HG03103 (cell line): ENCODE measurements at regions not wholly inside any gene's neighbourhood (a gene's known extent, or its start where the extent isn't known, plus 50 kb on each side); places are given as distances from the start of the nearest gene placed in this dataset.

Experiments used
- ATAC-seq: cut with Tn5 transposase; IDR thresholded peaks from one replicate; pipeline ENCODE4 v1.9.1; 2021; ENCODE audit warnings: low read depth; ENCODE audit not compliant: unreplicated experiment

GRCh38 chr10:131644864-131645658 is 255.7 kb upstream of the PPP2R2D start:
- no peak for ATAC-seq

- ATAC-seq: no peak
These were observed 255.1 kb upstream of the PPP2R2D start for GRCh38 chr10:131645756-131646155.

GRCh38 chr10:131646551-131647525 is 254.0 kb upstream of the PPP2R2D start:
- ATAC-seq: no peak

- no peak for ATAC-seq
These were observed 253.0 kb upstream of the PPP2R2D start for GRCh38 chr10:131647789-131648188.

- ATAC-seq: no peak
These were observed 252.3 kb upstream of the PPP2R2D start for GRCh38 chr10:131648386-131649020.

- ATAC-seq: no peak
These were observed 251.2 kb upstream of the PPP2R2D start for GRCh38 chr10:131649617-131650016.

DNA sequence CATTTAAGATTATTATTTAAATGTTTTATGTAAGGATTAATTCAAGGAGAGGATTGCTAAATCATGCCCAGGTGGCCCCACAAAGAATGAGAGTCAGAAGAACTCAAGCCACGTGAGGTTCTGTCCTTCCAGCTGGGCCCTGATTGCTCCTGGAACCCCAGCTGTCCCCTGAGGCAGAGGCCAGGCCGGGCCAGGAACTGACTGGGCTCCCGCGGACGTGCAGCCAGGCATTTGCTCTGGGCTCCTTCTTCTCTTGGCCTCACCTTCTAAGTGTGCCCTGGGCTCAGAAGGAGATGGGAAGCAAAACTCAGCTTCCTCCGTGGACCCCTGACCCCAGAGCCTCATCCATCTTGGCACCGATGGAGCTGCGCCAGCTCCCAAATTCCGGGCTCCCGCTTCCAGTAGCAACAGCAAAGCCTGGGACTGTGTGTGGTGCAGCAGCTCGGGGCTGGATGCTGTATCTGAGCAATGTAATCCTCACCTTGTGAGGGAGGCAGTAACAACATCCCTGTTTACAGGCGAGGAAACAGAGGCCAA is 250.6 kb upstream of the PPP2R2D start:
- ATAC-seq: no peak

DNA sequence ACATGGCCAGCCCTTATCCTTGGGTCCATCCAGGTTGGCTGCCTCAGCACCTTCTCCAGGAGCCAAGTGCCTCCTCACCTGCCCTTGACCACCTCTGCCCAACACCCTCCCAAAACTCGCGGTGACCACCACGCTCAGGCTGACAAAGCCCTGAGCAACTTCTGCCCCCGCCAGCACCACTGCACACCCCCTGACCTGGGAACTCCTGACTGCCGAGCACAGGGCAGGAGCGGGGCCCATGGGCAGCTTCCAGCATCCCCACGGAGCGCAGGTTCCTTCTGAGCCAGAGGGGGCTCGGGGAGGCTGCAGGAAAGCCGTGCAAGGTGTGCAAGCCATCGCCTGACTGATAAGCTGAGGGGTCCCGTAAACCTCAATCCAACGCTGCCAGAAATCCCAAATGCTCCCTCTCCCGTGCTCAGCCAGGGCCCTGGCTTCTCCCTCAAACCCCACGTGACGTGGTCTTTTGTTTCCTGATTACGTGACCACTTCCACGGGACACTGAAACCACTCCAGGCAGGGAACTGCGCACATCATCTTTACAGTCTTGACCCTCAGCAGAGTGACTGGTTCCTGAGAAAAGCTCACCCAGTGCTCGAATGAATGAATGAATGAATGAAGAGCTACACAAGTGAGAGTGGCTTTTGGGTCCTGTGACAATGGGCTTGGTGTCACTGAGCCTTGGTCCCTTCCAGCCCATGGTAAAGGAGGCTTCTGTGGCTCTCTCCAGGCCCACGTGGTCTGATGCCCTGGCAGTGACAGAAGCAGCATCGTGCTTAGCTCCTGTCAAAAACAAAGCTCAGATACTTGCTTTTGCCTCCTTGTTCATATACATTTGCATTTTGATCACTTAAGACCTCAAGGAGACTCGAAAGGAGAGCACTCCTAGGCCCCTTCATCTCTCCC is 249.8 kb upstream of the PPP2R2D start:
- no peak for ATAC-seq

DNA sequence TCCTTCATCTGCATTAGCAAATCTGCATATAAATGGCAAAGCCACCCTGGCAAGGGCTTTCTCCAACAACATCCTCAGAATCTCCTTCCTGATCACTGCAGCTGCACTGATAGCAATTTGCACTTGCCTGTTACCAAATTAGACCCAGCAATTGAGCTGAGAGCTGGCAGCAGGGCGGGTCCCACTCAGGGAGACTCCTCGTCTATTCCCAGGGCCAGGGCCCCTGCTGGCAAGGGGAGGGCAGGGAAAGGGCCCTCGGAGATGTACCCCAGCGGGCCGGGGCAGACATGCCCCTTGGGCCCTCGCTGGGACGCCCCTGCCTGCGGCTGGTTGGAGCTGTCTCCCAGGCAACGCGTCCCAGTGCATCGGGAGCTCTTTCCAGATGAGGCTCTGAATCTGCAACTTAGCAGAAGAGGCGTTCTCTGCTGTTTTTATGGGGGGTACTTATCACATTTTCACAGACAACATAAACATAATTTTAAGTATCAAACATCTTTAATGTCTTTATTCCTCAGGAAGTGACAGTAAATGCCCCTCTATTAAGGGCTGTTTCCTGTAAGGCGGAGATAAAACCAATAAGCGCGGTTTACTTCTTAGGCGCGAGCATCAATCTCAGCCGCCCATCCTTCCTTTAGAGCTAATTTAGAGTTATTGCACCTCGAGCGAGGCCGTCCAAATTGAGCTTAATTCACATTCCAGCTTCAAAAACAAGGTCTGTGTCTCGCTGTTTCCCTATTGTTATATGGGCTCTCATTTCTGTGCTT is 249.0 kb upstream of the PPP2R2D start:
- ATAC-seq: no peak

DNA sequence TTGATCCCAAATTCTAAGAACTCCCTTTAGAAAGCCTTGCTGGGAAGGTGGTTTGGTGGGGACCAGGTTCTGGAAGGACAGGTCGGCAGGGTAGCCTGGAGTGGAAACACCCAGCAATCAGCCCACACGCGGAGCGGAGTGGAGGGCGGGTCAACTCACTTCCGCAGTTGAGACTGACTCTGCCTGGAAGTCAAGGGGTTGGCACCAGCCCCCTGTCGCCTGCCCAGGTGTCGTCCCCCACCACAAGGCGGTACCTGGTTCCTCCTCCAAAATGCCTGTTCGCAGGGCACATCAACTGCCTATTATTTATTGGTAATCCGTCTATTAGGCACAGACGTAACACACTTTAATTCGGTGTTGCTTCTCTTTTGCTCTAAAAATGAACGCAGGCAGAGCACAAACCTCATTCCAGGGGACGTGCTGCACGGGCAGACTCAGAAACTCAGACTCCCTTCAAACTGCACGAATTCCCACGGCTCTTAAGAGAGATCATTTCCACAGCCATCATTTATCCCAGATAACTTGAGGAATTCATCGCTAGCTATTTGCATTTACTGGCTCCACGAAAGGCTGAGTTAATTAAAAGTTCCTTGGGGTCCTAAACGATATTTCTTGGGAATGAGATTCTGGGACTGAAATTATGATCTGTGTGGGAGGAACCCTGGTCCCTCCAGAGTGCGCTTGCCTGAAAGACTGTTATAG is 248.2 kb upstream of the PPP2R2D start:
- no peak for ATAC-seq

- no peak for ATAC-seq
These were observed 247.7 kb upstream of the PPP2R2D start for GRCh38 chr10:131653140-131653539.

DNA sequence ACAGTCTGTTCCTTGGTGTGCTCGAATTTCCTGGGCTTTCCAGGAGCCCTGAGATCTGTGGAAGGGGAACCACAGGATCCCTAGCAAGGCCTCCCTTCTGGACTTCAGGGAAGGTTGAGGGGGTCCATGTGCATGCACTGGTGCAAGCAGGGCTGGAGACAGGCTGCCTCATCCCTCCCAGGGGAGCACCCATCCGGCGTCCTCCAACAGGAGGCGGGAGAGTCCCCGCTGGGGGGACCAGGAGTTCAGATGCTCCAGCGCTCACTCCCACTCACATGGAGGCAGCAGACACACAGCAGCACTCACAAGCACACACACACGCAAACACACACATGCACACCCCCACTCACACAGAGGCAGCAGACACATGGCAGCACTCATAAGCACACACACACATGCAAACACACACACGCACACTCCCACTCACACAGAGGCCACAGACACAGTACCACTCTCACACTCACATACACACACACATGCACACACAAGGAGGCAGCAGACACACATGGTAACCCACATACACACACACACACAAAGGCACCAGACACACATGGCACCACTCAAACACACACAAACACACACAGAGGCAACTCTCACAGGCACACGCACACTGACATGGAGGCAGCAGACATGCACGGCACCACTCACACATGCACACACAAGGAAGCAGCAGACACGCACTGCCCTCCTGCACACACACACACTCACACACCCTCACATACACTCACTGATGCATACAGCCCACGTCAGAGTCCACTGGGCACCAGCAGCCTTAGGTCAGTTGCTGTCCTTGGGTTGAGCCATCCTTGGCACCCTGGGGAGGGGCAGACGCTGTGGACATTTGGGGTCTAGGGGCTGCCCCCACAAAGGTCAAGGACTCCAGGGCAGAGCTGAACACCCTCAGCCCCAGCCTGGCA is 247.0 kb upstream of the PPP2R2D start:
- ATAC-seq: no peak

DNA sequence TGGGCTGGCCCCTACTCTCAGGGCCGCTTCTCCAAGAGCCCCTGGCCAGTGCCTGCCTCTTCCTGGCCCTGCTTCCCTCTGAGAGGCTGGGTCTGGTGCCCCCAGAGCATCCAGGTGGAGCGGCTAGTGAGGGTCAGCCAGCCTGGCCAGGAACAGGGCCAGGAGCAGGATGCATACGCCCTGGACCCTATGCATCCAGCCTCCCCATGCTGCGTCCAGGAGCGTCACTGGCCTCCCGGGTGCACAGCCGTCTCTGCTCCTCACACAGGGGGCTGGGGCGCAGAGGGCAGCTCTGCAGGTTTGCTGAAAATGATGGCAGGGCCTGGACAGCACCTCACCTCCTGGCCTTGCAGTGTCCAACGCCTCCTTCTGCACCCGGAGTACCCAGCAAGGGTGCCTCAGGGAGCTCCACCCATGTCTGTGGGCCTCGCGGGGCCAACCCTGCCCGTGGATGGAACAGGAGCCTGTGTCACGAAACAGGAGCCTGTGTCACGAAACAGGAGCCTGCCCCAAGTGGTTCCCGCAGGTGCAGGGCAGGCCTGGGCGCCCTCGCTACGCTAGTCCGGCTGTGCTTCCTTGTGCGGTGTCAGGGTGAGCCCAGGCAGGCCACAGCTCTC is 246.2 kb upstream of the PPP2R2D start:
- ATAC-seq: no peak

GRCh38 chr10:131655101-131655849 is 245.5 kb upstream of the PPP2R2D start:
- no peak for ATAC-seq

GRCh38 chr10:131656009-131656408 is 244.8 kb upstream of the PPP2R2D start:
- no peak for ATAC-seq

DNA sequence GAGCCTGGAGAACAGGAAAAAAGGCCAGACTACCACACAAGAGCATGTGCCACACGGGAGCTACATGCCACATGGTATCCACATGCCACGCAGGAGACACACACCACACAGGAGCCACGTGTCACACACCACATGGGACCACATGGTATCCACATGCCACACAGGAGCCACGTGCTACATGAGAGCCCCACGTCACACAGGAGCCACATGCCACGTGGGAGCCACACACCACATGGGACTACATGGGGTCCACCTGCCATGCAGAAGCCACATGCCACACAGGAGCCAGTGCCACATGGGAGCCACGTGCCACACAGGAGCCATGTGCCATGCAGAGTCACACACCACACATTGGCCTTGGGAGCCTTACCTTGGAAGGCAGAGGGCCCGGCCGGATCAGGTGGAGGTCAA is 244.4 kb upstream of the PPP2R2D start:
- no peak for ATAC-seq
